DND-41 (cell line): ENCODE measurements at regions not wholly inside any gene's neighbourhood (a gene's known extent, or its start where the extent isn't known, plus 50 kb on each side); places are given as distances from the start of the nearest gene placed in this dataset.

Experiments used
- ATAC-seq: fragments of 200-7000 bp; cut with Tn5 transposase; 3 replicates; pipeline ENCODE4 v1.9.1; 2021; ENCODE audit warnings: low read depth; ENCODE audit not compliant: insufficient read depth
- DNase-seq: peaks from one replicate; pipeline ENCODE4 v3.0.0-alpha.2; 2020
- H2AFZ ChIP-seq: 2 replicates; pipeline ENCODE4 v1.6.0; 2012; ENCODE audit warnings: low read depth, low read length
- H3K27ac ChIP-seq: 2 replicates; pipeline ENCODE4 v1.5.1; 2012; ENCODE audit warnings: low read length, inconsistent platforms
- H3K27me3 ChIP-seq: fragments of 200-600 bp; sonication (generic); 2 replicates; pipeline ENCODE4 v1.6.0; 2012; ENCODE audit warnings: low read length, mild to moderate bottlenecking, inconsistent platforms; ENCODE audit not compliant: insufficient read depth, poor library complexity
- H3K36me3 ChIP-seq: 2 replicates; pipeline ENCODE4 v1.5.1; 2012; ENCODE audit warnings: low read length, inconsistent platforms; ENCODE audit not compliant: insufficient read depth
- H3K4me1 ChIP-seq: 2 replicates; pipeline ENCODE4 v1.5.1; 2012; ENCODE audit warnings: mild to moderate bottlenecking, low read length; ENCODE audit not compliant: insufficient read depth
- H3K4me2 ChIP-seq: 2 replicates; pipeline ENCODE4 v1.6.0; 2012; ENCODE audit warnings: mild to moderate bottlenecking, moderate library complexity, low read length, inconsistent platforms; ENCODE audit not compliant: insufficient read depth
- H3K4me3 ChIP-seq, 2 experiments: fragments of 200-600 bp in 1 of 2; shearing (Covaris generic) in 1 of 2; 2 replicates each; pipeline ENCODE4 v1.5.1; 2012 to 2016; ENCODE audit warnings: inconsistent platforms in 2 of 2, low read length in 2 of 2, mild to moderate bottlenecking in 2 of 2, low read depth in 1 of 2, moderate library complexity in 1 of 2
- H3K79me2 ChIP-seq: 2 replicates; pipeline ENCODE4 v1.6.0; 2012; ENCODE audit warnings: low read length, inconsistent platforms; ENCODE audit not compliant: insufficient read depth
- H3K9ac ChIP-seq: 2 replicates; pipeline ENCODE4 v1.6.0; 2012; ENCODE audit warnings: low read depth, mild to moderate bottlenecking, inconsistent platforms, low read length, moderate library complexity
- H3K9me3 ChIP-seq: 2 replicates; pipeline ENCODE4 v1.5.1; 2012; ENCODE audit warnings: low read length, moderate library complexity, mild to moderate bottlenecking, inconsistent platforms; ENCODE audit not compliant: insufficient read depth, severe bottlenecking
- H4K20me1 ChIP-seq: 2 replicates; pipeline ENCODE4 v1.6.0; 2012; ENCODE audit warnings: low read length; ENCODE audit not compliant: insufficient read depth
- EZH2 ChIP-seq: IDR thresholded peaks from 3 replicates; pipeline ENCODE4 v1.6.1; 2012; ENCODE audit warnings: borderline replicate concordance, low read depth, mild to moderate bottlenecking, moderate library complexity, low read length, inconsistent platforms; ENCODE audit not compliant: severe bottlenecking
- TF ChIP-seq, protein P1 (sequence below): IDR thresholded peaks from 2 replicates; pipeline ENCODE4 v1.5.1; 2012; ENCODE audit warnings: borderline replicate concordance, low read length, moderate library complexity, mild to moderate bottlenecking; ENCODE audit not compliant: poor library complexity, severe bottlenecking; ENCODE audit errors: extremely low read depth

DNA sequence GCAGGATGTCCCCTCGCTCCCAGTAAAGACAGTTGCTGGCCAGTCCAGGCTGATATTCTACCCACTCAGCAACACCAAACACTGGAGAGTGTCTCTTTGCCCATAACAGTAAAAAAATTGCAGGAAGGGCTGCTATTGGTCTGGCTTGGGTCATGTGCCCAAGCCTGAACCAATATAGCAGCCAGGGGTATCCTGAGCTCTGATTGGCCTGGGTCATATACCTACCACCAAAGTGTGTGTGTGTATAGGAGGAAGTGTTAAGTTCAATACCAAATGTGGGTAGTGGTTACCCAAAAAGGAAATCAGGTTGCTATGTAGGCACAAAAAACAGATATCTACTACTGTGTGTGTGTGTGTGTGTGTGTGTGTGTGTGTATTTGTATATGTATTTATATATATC is 373.2 kb downstream of the BCOR start:
- no peak overlapping the region for H2AFZ ChIP-seq
- no peaks in the 10 kb centered on the region for H3K27me3 ChIP-seq
- H3K79me2 ChIP-seq, result no peaks in the 10 kb centered on the region
- no peak for DNase-seq
- no peaks in the 10 kb centered on the region for H3K9me3 ChIP-seq
- no peak overlapping the region for H3K4me2 ChIP-seq
- no peaks in the 10 kb centered on the region for H3K36me3 ChIP-seq
- H3K9ac ChIP-seq, result no peak overlapping the region
- TF ChIP-seq, protein P1, sequence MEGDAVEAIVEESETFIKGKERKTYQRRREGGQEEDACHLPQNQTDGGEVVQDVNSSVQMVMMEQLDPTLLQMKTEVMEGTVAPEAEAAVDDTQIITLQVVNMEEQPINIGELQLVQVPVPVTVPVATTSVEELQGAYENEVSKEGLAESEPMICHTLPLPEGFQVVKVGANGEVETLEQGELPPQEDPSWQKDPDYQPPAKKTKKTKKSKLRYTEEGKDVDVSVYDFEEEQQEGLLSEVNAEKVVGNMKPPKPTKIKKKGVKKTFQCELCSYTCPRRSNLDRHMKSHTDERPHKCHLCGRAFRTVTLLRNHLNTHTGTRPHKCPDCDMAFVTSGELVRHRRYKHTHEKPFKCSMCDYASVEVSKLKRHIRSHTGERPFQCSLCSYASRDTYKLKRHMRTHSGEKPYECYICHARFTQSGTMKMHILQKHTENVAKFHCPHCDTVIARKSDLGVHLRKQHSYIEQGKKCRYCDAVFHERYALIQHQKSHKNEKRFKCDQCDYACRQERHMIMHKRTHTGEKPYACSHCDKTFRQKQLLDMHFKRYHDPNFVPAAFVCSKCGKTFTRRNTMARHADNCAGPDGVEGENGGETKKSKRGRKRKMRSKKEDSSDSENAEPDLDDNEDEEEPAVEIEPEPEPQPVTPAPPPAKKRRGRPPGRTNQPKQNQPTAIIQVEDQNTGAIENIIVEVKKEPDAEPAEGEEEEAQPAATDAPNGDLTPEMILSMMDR, result no peak
- TF ChIP-seq EZH2, result no peak
- ATAC-seq, result peak; percentile 66
- no peak overlapping the region for H3K4me3 ChIP-seq
- no peaks in the 10 kb centered on the region for H3K4me1 ChIP-seq
- no peaks in the 10 kb centered on the region for H4K20me1 ChIP-seq
- H3K27ac ChIP-seq, result no peak overlapping the region

DNA sequence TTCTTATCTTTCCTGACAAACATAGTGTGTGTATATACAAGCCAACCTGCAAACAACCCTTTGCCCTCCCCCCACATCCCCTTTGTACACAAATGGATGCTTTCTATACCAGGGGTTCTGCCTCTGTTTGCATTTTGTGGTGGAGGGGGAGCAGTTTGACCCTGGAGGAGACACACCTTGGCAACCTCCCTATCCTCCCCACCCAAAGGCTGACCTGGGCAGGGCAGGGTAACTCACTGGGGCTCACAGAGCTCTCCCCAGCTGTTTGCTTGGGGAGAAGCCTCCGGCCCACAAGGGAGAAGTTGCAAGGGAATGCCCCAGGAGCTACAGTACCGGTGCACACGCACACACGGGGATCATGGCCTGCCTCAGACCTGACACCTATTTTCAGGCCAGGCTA is 372.6 kb downstream of the BCOR start:
- Histone ChIP-seq H3K36me3 (no peaks in the 10 kb centered on the region), H3K27me3 (no peaks in the 10 kb centered on the region), H3K9me3 (no peaks in the 10 kb centered on the region), H3K4me1 (no peaks in the 10 kb centered on the region), H3K4me3 (no peak overlapping the region), H3K9ac (no peak overlapping the region), H2AFZ (no peak overlapping the region), H3K27ac (no peak overlapping the region), H3K79me2 (no peaks in the 10 kb centered on the region), H4K20me1 (no peaks in the 10 kb centered on the region), H3K4me2 (no peak overlapping the region)
- TF ChIP-seq, protein P1, result no peak
- no peak for TF ChIP-seq EZH2
- ATAC-seq (no peak), DNase-seq (no peak)

DNA sequence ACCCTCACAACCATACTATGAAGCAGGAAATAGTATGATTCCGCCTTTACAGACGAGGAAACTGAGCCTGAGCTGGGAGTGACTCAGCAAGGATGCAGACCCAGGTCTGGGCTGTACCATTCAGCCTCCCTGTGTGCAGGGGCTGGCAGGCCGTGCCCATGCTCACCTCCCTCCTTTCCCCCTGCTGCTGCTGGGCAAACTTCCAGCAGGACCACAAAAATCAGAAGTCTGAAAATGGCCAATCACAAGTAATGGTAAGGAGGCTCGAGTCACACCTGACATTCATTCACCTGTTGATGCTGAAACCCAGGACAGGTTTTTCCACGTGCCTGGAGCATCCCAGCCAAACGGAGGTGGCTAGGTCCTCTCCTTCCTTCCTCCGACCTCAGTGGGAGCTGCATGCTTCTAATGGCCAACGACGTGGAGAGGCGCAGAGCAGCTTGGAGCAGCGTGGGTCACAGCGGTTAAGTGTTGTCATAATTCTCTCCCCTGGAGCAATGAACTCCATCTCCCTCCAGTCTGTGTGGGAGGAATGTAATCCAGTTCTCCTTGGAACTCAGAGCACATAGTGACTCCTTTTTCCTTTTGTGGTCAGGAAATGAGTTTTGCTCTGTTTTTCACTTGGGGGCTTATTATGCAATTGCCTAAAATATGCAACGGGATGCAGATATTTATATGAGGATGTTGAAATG is 371.7 kb downstream of the BCOR start:
- Histone ChIP-seq H3K27me3 (no peaks in the 10 kb centered on the region), H4K20me1 (no peaks in the 10 kb centered on the region), H3K4me1 (no peaks in the 10 kb centered on the region), H3K9me3 (no peaks in the 10 kb centered on the region), H3K4me3 (no peak overlapping the region), H3K27ac (no peak overlapping the region), H3K4me2 (no peak overlapping the region), H3K79me2 (no peaks in the 10 kb centered on the region), H3K36me3 (no peaks in the 10 kb centered on the region), H3K9ac (no peak overlapping the region), H2AFZ (no peak overlapping the region)
- DNase-seq, result no peak
- TF ChIP-seq EZH2, result no peak
- TF ChIP-seq, protein P1, result no peak
- ATAC-seq, result no peak
